ENCODE measurements at regions not wholly inside any gene's neighbourhood (a gene's known extent, or its start where the extent isn't known, plus 50 kb on each side); places are given as distances from the start of the nearest gene placed in this dataset.
"Not testable (repeated sequence)": the region's sequence is repeated elsewhere in the genome, so short reads cannot be mapped to it uniquely, and the experiment has no call there.

- H3K27ac ChIP-seq: no peak overlapping the region
- 89 to 90% methylated on average over 4 to 26 of the region's 31 CpGs for WGBS, 2 donors
- intact Hi-C loops (cut with DNase I): no loop called here
- no peaks in the 10 kb centered on the region for H3K9me3 ChIP-seq
- no peaks in the 10 kb centered on the region for H3K4me1 ChIP-seq
- TF ChIP-seq POLR2A (IDR thresholded peaks at IDR 0.05): no peak
- TF ChIP-seq, protein P1, sequence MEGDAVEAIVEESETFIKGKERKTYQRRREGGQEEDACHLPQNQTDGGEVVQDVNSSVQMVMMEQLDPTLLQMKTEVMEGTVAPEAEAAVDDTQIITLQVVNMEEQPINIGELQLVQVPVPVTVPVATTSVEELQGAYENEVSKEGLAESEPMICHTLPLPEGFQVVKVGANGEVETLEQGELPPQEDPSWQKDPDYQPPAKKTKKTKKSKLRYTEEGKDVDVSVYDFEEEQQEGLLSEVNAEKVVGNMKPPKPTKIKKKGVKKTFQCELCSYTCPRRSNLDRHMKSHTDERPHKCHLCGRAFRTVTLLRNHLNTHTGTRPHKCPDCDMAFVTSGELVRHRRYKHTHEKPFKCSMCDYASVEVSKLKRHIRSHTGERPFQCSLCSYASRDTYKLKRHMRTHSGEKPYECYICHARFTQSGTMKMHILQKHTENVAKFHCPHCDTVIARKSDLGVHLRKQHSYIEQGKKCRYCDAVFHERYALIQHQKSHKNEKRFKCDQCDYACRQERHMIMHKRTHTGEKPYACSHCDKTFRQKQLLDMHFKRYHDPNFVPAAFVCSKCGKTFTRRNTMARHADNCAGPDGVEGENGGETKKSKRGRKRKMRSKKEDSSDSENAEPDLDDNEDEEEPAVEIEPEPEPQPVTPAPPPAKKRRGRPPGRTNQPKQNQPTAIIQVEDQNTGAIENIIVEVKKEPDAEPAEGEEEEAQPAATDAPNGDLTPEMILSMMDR (IDR thresholded peaks at IDR 0.05): no peak
- no peaks in the 10 kb centered on the region for H3K36me3 ChIP-seq (replicated peaks in 1 of 2; ENCODE audit: insufficient read depth in 1 of 2, low read depth in 2 of 2)
- H3K27me3 ChIP-seq: no peaks in the 10 kb centered on the region
- ATAC-seq (no peak), DNase-seq (no peak)
- H3K4me3 ChIP-seq: no peak overlapping the region
Measured at GRCh38 chr7:21330462-21331178, 97.3 kb upstream of the SP4 start.

DNA sequence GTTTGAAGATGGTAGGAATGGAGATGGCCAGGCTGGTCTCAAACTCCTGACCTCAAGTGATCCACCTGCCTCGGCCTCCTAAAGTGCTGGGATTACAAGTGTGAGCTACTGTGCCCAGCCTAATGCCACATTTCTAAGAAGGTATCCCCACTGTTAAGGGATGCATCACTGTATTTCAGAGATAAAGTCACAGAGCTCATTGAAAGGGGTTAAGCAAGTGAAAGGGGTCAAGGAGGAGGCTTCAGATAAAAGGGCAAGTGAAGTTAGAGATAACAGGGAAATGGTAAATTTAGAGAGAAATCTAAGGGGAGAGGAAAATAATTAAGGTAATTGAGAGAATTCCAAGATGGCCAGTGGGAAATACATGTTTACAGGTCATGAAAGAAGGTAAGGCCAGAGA lies 93.0 kb upstream of the SP4 start:
- intact Hi-C loops (cut with DNase I): no loop called here
- H3K4me1 ChIP-seq: no peaks in the 10 kb centered on the region
- 69 to 71% methylated on average over 1 of the region's 1 CpG for WGBS, 2 donors
- no peak overlapping the region for H3K27ac ChIP-seq
- DNase-seq (no peak), ATAC-seq (no peak)
- H3K36me3 ChIP-seq (replicated peaks in 1 of 2; ENCODE audit: insufficient read depth in 1 of 2, low read depth in 2 of 2): no peaks in the 10 kb centered on the region
- no peaks in the 10 kb centered on the region for H3K27me3 ChIP-seq
- no peak overlapping the region for H3K4me3 ChIP-seq
- TF ChIP-seq, protein P1 (IDR thresholded peaks at IDR 0.05): no peak
- no peak for TF ChIP-seq POLR2A (IDR thresholded peaks at IDR 0.05)
- H3K9me3 ChIP-seq: no peaks in the 10 kb centered on the region

- no peaks in the 10 kb centered on the region for H3K4me1 ChIP-seq
- ATAC-seq (no peak), DNase-seq (no peak)
- WGBS, 2 donors: 57 to 62% methylated on average over 7 of the region's 7 CpGs
- no peaks in the 10 kb centered on the region for H3K27me3 ChIP-seq
- TF ChIP-seq, protein P1 (IDR thresholded peaks at IDR 0.05): no peak
- no peak for TF ChIP-seq POLR2A (IDR thresholded peaks at IDR 0.05)
- no peaks in the 10 kb centered on the region for H3K9me3 ChIP-seq
- H3K4me3 ChIP-seq: no peak overlapping the region
- intact Hi-C loops (cut with DNase I): no loop called here
- no peaks in the 10 kb centered on the region for H3K36me3 ChIP-seq (replicated peaks in 1 of 2; ENCODE audit: insufficient read depth in 1 of 2, low read depth in 2 of 2)
- no peak overlapping the region for H3K27ac ChIP-seq
Measured at GRCh38 chr7:21336743-21337142, 91.1 kb upstream of the SP4 start.

- no peak for TF ChIP-seq POLR2A (IDR thresholded peaks at IDR 0.05)
- TF ChIP-seq, protein P1 (IDR thresholded peaks at IDR 0.05): no peak
- intact Hi-C loops (cut with DNase I): no loop called here
- Histone ChIP-seq H3K36me3 (replicated peaks in 1 of 2; ENCODE audit: insufficient read depth in 1 of 2, low read depth in 2 of 2) (no peaks in the 10 kb centered on the region), H3K4me3 (no peak overlapping the region), H3K4me1 (no peaks in the 10 kb centered on the region), H3K9me3 (no peaks in the 10 kb centered on the region), H3K27ac (no peak overlapping the region), H3K27me3 (no peaks in the 10 kb centered on the region)
- ATAC-seq (no peak), DNase-seq (no peak)
- 61 to 65% methylated on average over 4 of the region's 4 CpGs for WGBS, 2 donors
Measured at GRCh38 chr7:21338728-21339164, 89.1 kb upstream of the SP4 start.

DNA sequence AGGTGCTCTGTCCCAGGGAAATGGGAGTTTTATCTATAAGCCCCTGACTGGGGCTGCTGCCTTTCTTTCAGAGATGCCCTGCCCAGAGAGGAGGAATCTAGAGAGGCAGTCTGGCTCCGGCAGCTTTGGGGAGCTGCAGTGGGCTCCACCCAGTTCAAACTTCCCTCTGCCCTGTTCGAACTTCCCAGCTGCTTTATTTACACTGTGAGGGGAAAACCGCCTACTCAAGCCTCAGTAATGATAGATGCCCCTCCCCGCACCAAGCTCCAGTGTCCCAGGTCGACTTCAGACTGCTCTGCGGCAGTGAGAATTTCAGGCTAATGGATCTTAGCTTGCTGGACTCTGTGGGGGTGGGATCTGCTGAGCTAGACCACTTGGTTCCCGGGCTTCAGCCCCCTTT lies 83.0 kb upstream of the SP4 start:
- H3K4me3 ChIP-seq; intact Hi-C loops (cut with DNase I); H3K9me3 ChIP-seq; H3K27ac ChIP-seq; H3K27me3 ChIP-seq; H3K4me1 ChIP-seq; ATAC-seq; H3K36me3 ChIP-seq (replicated peaks in 1 of 2; ENCODE audit: insufficient read depth in 1 of 2, low read depth in 2 of 2); DNase-seq: not testable (repeated sequence)
- WGBS, 2 donors: 15 to 35% methylated on average over 7 of the region's 7 CpGs
